ENCODE measurements at regions not wholly inside any gene's neighbourhood (a gene's known extent, or its start where the extent isn't known, plus 50 kb on each side); places are given as distances from the start of the nearest gene placed in this dataset.

DNA sequence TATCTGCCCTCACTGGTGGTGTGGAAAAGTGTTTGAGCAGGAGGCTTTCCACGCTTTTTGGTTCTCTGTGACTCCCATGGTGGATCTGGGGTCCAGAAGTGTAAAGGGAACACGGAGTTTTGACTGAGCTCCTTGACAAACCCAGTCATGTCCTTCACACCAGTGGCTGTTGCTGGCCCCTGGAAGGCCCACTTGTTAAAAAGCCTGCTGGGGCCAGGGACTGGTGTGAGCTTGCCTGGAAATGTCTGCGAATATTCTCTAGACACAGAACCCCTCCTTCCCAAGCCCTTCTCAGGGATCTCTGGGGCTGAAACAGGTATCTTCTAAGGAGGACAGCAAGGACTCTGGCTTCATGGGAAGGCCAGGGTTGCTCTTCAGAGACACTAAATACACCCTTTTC lies 343.0 kb downstream of the TCERG1L start:
- H3K4me3 Mint-ChIP-seq (ENCODE audit: low read depth, unreplicated experiment) = no peak overlapping the region

GRCh38 chr10:130968964-130969363 lies 342.6 kb downstream of the TCERG1L start:
- DNase-seq = no peak
- H3K27ac Mint-ChIP-seq (ENCODE audit: unreplicated experiment) = no peak overlapping the region
- intact Hi-C loops (cut with micrococcal nuclease; ENCODE audit: unreplicated experiment) = no loop called here
- no peaks in the 10 kb centered on the region for H3K27me3 Mint-ChIP-seq (ENCODE audit: unreplicated experiment)
- H3K4me3 Mint-ChIP-seq (ENCODE audit: low read depth, unreplicated experiment) = no peak overlapping the region
- no peak for TF ChIP-seq CTCF (IDR thresholded peaks at IDR 0.05; ENCODE audit: unreplicated experiment)
- H3K36me3 Mint-ChIP-seq (ENCODE audit: insufficient read depth, unreplicated experiment) = no peaks in the 10 kb centered on the region
- BruUV-seq (replicated peaks) = no TSS peak
- no peaks in the 10 kb centered on the region for H3K4me1 Mint-ChIP-seq (ENCODE audit: low read depth, unreplicated experiment)
- CTCF ChIA-PET = no interaction called here
- H3K9me3 Mint-ChIP-seq (ENCODE audit: low read depth, unreplicated experiment) = peaks cover 8% of the 10 kb centered on the region

More for the DNA sequence above, 343.0 kb downstream of the TCERG1L start:
- no peaks in the 10 kb centered on the region for H3K36me3 Mint-ChIP-seq (ENCODE audit: insufficient read depth, unreplicated experiment)
- no peak for DNase-seq
- H3K27me3 Mint-ChIP-seq (ENCODE audit: unreplicated experiment) = no peaks in the 10 kb centered on the region
- peaks cover 10% of the 10 kb centered on the region for H3K9me3 Mint-ChIP-seq (ENCODE audit: low read depth, unreplicated experiment)
- TF ChIP-seq CTCF (IDR thresholded peaks at IDR 0.05; ENCODE audit: unreplicated experiment) = no peak
- intact Hi-C loops (cut with micrococcal nuclease; ENCODE audit: unreplicated experiment) = no loop called here
- no peaks in the 10 kb centered on the region for H3K4me1 Mint-ChIP-seq (ENCODE audit: low read depth, unreplicated experiment)
- CTCF ChIA-PET = no interaction called here
- no TSS peak for BruUV-seq (replicated peaks)
- no peak overlapping the region for H3K27ac Mint-ChIP-seq (ENCODE audit: unreplicated experiment)

- H3K27ac Mint-ChIP-seq (ENCODE audit: unreplicated experiment) = no peak overlapping the region
- CTCF ChIA-PET = no interaction called here
- no peak for TF ChIP-seq CTCF (IDR thresholded peaks at IDR 0.05; ENCODE audit: unreplicated experiment)
- no peak for DNase-seq
- H3K4me1 Mint-ChIP-seq (ENCODE audit: low read depth, unreplicated experiment) = no peaks in the 10 kb centered on the region
- BruUV-seq (replicated peaks) = no TSS peak
- no peaks in the 10 kb centered on the region for H3K27me3 Mint-ChIP-seq (ENCODE audit: unreplicated experiment)
- H3K9me3 Mint-ChIP-seq (ENCODE audit: low read depth, unreplicated experiment) = peaks cover 8% of the 10 kb centered on the region
- H3K4me3 Mint-ChIP-seq (ENCODE audit: low read depth, unreplicated experiment) = no peak overlapping the region
- intact Hi-C loops (cut with micrococcal nuclease; ENCODE audit: unreplicated experiment) = no loop called here
- no peaks in the 10 kb centered on the region for H3K36me3 Mint-ChIP-seq (ENCODE audit: insufficient read depth, unreplicated experiment)
Measured at GRCh38 chr10:130969700-130970099, 341.8 kb downstream of the TCERG1L start.

DNA sequence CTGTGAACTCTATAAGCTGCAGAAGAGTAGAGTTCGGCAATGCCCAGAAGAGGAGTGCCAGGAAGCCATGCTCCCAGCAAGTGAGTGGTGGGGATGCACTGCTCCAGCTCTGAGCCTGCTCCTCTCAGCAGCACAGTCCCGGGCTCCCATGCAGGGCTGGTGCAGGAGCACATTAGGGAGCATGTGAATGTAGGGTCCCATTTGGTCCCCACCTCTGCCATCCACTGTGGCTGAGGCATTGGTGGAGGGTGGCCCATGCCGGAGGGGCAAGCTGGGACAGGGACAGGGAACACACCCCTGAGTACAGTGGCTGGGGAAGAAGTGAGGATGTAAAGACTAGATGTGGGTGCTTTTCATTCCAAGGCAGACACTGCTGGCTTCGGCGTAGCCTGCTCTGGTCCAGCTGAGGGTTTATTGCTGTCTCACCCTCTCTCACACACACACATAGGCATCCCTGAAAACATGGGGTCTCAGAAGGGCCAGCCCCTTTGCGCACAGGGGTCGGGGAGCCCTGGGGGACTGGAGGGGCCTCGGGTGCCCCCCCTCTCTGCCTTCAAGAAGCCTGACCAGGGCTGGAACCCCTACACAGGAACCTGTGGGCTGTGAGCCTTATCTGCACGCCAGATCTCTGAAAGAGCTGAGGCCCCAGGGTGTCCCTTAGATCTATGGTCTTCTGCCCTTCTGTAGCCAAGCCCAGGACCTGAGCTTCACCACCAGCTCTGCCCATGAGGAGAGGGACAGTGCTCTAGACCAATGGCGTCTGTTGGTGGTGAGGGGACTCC lies 341.0 kb downstream of the TCERG1L start:
- no peak overlapping the region for H3K4me3 Mint-ChIP-seq (ENCODE audit: low read depth, unreplicated experiment)
- intact Hi-C loops (cut with micrococcal nuclease; ENCODE audit: unreplicated experiment) = no loop called here
- DNase-seq = no peak
- no peak for TF ChIP-seq CTCF (IDR thresholded peaks at IDR 0.05; ENCODE audit: unreplicated experiment)
- CTCF ChIA-PET = no interaction called here
- no peaks in the 10 kb centered on the region for H3K36me3 Mint-ChIP-seq (ENCODE audit: insufficient read depth, unreplicated experiment)
- H3K27me3 Mint-ChIP-seq (ENCODE audit: unreplicated experiment) = no peaks in the 10 kb centered on the region
- H3K9me3 Mint-ChIP-seq (ENCODE audit: low read depth, unreplicated experiment) = peaks cover 8% of the 10 kb centered on the region
- BruUV-seq (replicated peaks) = no TSS peak
- H3K4me1 Mint-ChIP-seq (ENCODE audit: low read depth, unreplicated experiment) = no peaks in the 10 kb centered on the region
- no peak overlapping the region for H3K27ac Mint-ChIP-seq (ENCODE audit: unreplicated experiment)
